Astrocyte of the hippocampus (primary cell): ENCODE measurements at regions not wholly inside any gene's neighbourhood (a gene's known extent, or its start where the extent isn't known, plus 50 kb on each side); places are given as distances from the start of the nearest gene placed in this dataset.
"Not testable (repeated sequence)": the region's sequence is repeated elsewhere in the genome, so short reads cannot be mapped to it uniquely, and the experiment has no call there.

Experiments
- DNase-seq: peaks from one replicate; pipeline ENCODE4 v3.0.0; 2011; ENCODE audit warnings: low read depth, low spot score

GRCh38 chr7:16933296-16934279, 51.8 kb upstream of the AGR3 start:
- DNase-seq = peak; percentile 46

- no peak for DNase-seq
These were observed 53.0 kb upstream of the AGR3 start for GRCh38 chr7:16934722-16935340.

- no peak for DNase-seq
These were observed 53.6 kb upstream of the AGR3 start for GRCh38 chr7:16935341-16935735.

- DNase-seq = no peak
These were observed 55.0 kb upstream of the AGR3 start for GRCh38 chr7:16936626-16937422.

- DNase-seq = no peak
These were observed 57.4 kb upstream of the AGR3 start for GRCh38 chr7:16939161-16939560.

- DNase-seq = no peak
These were observed 59.0 kb upstream of the AGR3 start for GRCh38 chr7:16940776-16941175.

- DNase-seq = no peak
These were observed 61.2 kb upstream of the AGR3 start for GRCh38 chr7:16942929-16943509.

- no peak for DNase-seq
These were observed 63.2 kb upstream of the AGR3 start for GRCh38 chr7:16944936-16945335.

GRCh38 chr7:16945372-16945771, 63.6 kb upstream of the AGR3 start:
- DNase-seq = no peak

GRCh38 chr7:16948110-16948509, 66.3 kb upstream of the AGR3 start:
- not testable (repeated sequence) for DNase-seq

GRCh38 chr7:16951483-16952080, 69.8 kb upstream of the AGR3 start:
- DNase-seq = no peak

- DNase-seq = no peak
These were observed 72.5 kb upstream of the AGR3 start for GRCh38 chr7:16954321-16954720.

GRCh38 chr7:16958724-16959123, 76.9 kb upstream of the AGR3 start:
- no peak for DNase-seq

- no peak for DNase-seq
These were observed 78.7 kb upstream of the AGR3 start for GRCh38 chr7:16960337-16960965.

- no peak for DNase-seq
These were observed 79.9 kb upstream of the AGR3 start for GRCh38 chr7:16961641-16962040.

- no peak for DNase-seq
These were observed 81.3 kb upstream of the AGR3 start for GRCh38 chr7:16963044-16963443.

- not testable (repeated sequence) for DNase-seq
These were observed 83.9 kb upstream of the AGR3 start for GRCh38 chr7:16965697-16966096.

- DNase-seq = peak; percentile 78
These were observed 85.6 kb upstream of the AGR3 start for GRCh38 chr7:16967300-16967811.

- DNase-seq = no peak
These were observed 89.1 kb upstream of the AGR3 start for GRCh38 chr7:16970732-16971482.

- DNase-seq = no peak
These were observed 93.9 kb upstream of the AGR3 start for GRCh38 chr7:16975712-16976111.
